GM12872 (cell line): ENCODE measurements at regions not wholly inside any gene's neighbourhood (a gene's known extent, or its start where the extent isn't known, plus 50 kb on each side); places are given as distances from the start of the nearest gene placed in this dataset.

Experiments
- CTCF ChIP-seq: IDR thresholded peaks from 3 replicates; pipeline ENCODE4 v1.5.1; 2011; ENCODE audit warnings: low read depth, mild to moderate bottlenecking, low read length, moderate library complexity; ENCODE audit not compliant: insufficient read depth

GRCh38 chr22:47795477-47796127, 1033.2 kb downstream of the TBC1D22A start:
- TF ChIP-seq CTCF, result no peak

GRCh38 chr22:47794851-47795250, 1032.4 kb downstream of the TBC1D22A start:
- no peak for TF ChIP-seq CTCF

- TF ChIP-seq CTCF, result no peak
Measured at GRCh38 chr22:47793304-47794101, 1031.1 kb downstream of the TBC1D22A start.

- TF ChIP-seq CTCF, result no peak
Measured at GRCh38 chr22:47789171-47789570, 1026.7 kb downstream of the TBC1D22A start.

GRCh38 chr22:47788461-47788860, 1026.0 kb downstream of the TBC1D22A start:
- TF ChIP-seq CTCF, result no peak

- no peak for TF ChIP-seq CTCF
Measured at GRCh38 chr22:47787501-47788227, 1025.2 kb downstream of the TBC1D22A start.

- TF ChIP-seq CTCF, result no peak
Measured at GRCh38 chr22:47786650-47787290, 1024.3 kb downstream of the TBC1D22A start.
